ENCODE measurements at regions not wholly inside any gene's neighbourhood (a gene's known extent, or its start where the extent isn't known, plus 50 kb on each side); places are given as distances from the start of the nearest gene placed in this dataset.

DNA sequence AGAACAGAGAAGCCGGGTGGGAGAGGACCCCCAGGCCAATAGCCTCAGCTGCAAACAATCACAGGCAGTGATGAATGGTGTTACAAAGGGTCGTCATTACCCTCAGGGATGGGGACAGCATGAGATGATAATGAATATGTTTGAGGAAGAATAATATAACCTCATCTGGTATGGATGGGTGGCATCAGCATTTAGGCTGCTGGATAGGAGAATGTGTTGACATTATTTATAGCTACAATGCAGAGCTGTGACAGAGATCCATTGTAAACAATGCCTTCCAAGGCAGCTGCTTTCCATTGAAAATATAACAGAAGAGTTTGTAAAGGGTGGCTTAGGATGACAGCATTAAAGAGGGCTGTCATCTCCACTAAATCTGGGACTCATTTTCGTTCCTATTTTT, 365.5 kb downstream of the KCNN2 start:
- TF ChIP-seq POLR2A (IDR thresholded peaks at IDR 0.05) (no peak), CTCF (IDR thresholded peaks at IDR 0.05) (no peak)
